ENCODE measurements at regions not wholly inside any gene's neighbourhood (a gene's known extent, or its start where the extent isn't known, plus 50 kb on each side); places are given as distances from the start of the nearest gene placed in this dataset.

- ChIA-PET CTCF (interaction anchor here (0.9 kb wide), 2 partner anchors 16 to 240 kb away, joined by 3 to 4 read pairs; no protein-coding TSS in a partner anchor), POLR2A (no interaction called here), SMC1A (ENCODE audit: uncharacterized antibody, unreplicated experiment) (interaction anchor here (0.9 kb wide), 1 partner anchor 175 kb away, joined by 3 read pairs; no protein-coding TSS in a partner anchor), RAD21 (ENCODE audit: unreplicated experiment) (no interaction called here)
- Histone ChIP-seq H2AFZ (ENCODE audit: control insufficient read depth, low read depth, low read length) (no peak overlapping the region), H3K9ac (ENCODE audit: control insufficient read depth, insufficient read depth, low read length) (no peak overlapping the region), H3K4me2 (ENCODE audit: control insufficient read depth, insufficient read depth) (no peak overlapping the region), H3K9me3 (replicated peaks; ENCODE audit: control insufficient read depth, insufficient read depth, low read length) (no peaks in the 10 kb centered on the region), H3K27ac (ENCODE audit: control insufficient read depth, insufficient read depth) (no peak overlapping the region), H4K20me1 (ENCODE audit: control insufficient read depth, insufficient read depth) (no peaks in the 10 kb centered on the region), H3K79me2 (ENCODE audit: control insufficient read depth, insufficient read depth, low read length) (no peaks in the 10 kb centered on the region), H3K36me3 (ENCODE audit: control insufficient read depth in 2 of 2, insufficient read depth in 2 of 2, low read length in 1 of 2) (no peaks in the 10 kb centered on the region), H3K4me1 (ENCODE audit: control insufficient read depth, insufficient read depth, low read length) (no peaks in the 10 kb centered on the region), H3K27me3 (replicated peaks in 1 of 2; ENCODE audit: control insufficient read depth in 2 of 2, insufficient read depth in 2 of 2, low read length in 1 of 2) (no peaks in the 10 kb centered on the region), H3K4me3 (no peak overlapping the region)
- WGBS (ENCODE audit: insufficient coverage, insufficient replicate concordance, low lambda C conversion rate, missing lambda C conversion rate), result 8% methylated on average over 1 of the region's 1 CpG
- ATAC-seq (no peak), FAIRE-seq (no peak), DNase-seq (ENCODE audit: low read depth, low spot score) (no peak)
- in situ Hi-C loops (cut with MboI) (no loop called here), intact Hi-C loops (cut with micrococcal nuclease; ENCODE audit: unreplicated experiment) (no loop called here)
- TF ChIP-seq YY1 (IDR thresholded peaks at IDR 0.05; ENCODE audit: low read depth, low read length) (no peak), ESRRA (IDR thresholded peaks at IDR 0.05; ENCODE audit: low read length) (no peak), RELB (IDR thresholded peaks at IDR 0.05; ENCODE audit: low read depth) (no peak), CREB1 (IDR thresholded peaks at IDR 0.05; ENCODE audit: low read depth) (no peak), HDGF (IDR thresholded peaks at IDR 0.05) (no peak), BCL3 (IDR thresholded peaks at IDR 0.05; ENCODE audit: borderline replicate concordance, insufficient read depth, low read depth, low read length, poor library complexity, severe bottlenecking) (no peak), REST (IDR thresholded peaks at IDR 0.05; ENCODE audit: low read depth, low read length) (no peak), PKNOX1 (IDR thresholded peaks at IDR 0.05) (no peak), MXI1 (IDR thresholded peaks at IDR 0.05; ENCODE audit: low read depth, low read length) (no peak), SMC3 (IDR thresholded peaks at IDR 0.05; ENCODE audit: borderline replicate concordance, low read length) (no peak)
- no TSS peak for BruUV-seq (replicated peaks)
These were observed 365.0 kb downstream of the CCER1 start for GRCh38 chr12:90589956-90590355.

Measured in GM12878 (cell line).